Right lung (tissue), 2 donors: ENCODE measurements at regions not wholly inside any gene's neighbourhood (a gene's known extent, or its start where the extent isn't known, plus 50 kb on each side); places are given as distances from the start of the nearest gene placed in this dataset.

Experiments
- DNase-seq, 2 donors: peaks; one replicate each; pipeline ENCODE4 v3.0.0-alpha.2; 2013

- no peak for DNase-seq
Observed at GRCh38 chr18:64991102-64991501, 759.7 kb upstream of the CDH7 start.

DNA sequence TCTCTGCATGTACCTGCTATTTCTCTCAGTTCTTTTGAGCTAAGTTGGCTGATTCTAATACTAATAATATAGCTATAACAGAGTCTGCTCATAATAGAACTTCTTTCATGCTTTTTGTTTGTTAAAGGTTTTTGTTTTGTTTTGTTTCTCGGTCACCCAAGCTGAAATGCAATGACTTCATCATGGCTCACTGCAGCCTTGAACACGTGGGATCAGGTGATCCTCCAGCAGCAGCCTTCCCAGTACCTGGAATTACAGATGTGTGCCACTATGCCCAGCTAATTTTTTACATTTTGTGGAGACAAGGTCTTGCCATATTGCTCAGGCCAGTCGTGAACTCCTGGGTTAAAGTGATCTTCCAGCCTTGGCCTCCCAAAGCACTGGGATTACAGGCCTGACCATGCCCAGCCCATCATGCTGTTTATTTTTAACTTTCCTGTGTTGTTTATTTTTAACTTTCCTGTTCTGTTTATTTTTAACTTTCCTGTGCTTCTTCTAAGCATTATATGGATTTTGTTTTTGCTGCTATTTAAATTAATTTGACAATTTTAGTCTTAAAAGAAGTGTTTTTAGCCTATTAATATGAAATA, 763.8 kb upstream of the CDH7 start:
- DNase-seq: no peak

GRCh38 chr18:64983497-64984238, 767.1 kb upstream of the CDH7 start:
- DNase-seq: no peak

- no peak for DNase-seq
Observed at GRCh38 chr18:64982414-64983055, 768.3 kb upstream of the CDH7 start.

DNA sequence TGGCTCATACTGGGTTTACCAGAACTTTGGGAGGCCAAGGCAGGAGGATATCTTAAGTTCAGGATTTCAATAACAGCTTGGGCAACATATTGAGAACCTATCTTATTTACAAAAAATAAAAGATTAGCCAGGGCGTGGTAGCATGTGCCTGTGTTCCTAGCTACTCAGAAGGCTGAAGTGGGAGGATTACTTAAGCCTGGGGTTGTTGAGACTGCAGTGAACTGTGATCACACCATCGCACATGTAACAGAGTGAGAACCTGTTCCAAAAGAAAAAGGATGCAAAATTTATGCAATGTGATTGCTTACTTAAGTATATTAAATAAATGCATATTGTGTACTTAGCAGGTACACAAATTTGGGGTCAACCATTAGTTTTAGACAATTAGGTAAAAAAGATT, 768.9 kb upstream of the CDH7 start:
- no peak for DNase-seq

- no peak for DNase-seq
Observed at GRCh38 chr18:64979791-64980190, 771.0 kb upstream of the CDH7 start.

GRCh38 chr18:64974391-64975125, 776.3 kb upstream of the CDH7 start:
- no peak for DNase-seq

- no peak for DNase-seq
Observed at GRCh38 chr18:64972545-64972944, 778.3 kb upstream of the CDH7 start.

- no peak for DNase-seq
Observed at GRCh38 chr18:64966667-64967066, 784.1 kb upstream of the CDH7 start.

DNA sequence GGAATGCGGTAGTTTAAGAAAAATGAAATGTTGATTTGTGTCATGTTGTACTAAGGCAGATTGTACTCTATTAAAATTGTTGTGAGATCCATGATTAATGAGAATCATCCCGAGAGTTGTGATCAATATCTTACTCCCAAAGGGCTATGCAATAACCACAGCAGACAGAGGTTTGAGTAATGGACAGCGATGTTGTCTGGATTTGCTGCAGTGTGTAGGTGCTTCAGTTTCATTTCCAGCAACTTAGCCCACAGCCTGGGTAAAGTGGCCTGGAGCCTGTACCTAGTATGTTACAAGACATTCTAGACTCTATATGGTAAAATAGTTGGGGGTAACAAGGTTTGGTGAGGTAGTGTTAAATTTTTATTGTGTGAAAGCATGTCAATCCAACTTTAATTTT, 794.3 kb upstream of the CDH7 start:
- no peak for DNase-seq

DNA sequence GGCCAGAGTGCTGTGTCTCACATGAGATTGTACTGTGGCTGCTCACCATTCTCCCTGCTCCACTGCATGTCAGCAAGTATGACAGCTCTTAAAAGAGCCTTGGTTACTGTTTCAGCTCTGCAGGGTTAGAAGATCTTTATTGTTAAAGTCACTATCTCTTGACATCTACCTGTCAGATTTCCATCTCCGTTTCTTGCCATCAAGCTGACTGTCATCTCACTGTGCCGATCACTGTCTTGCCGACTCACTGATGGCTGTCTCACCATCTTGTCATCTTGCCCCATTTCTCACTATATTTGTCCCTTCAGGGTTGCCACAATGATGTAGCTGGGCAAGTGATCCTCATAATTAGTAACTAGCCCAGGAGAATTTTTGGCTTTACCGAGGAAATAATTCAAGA, 800.9 kb upstream of the CDH7 start:
- DNase-seq: no peak

- DNase-seq: no peak
Observed at GRCh38 chr18:64936671-64937070, 787.8 kb upstream of the LINC00305 start.

DNA sequence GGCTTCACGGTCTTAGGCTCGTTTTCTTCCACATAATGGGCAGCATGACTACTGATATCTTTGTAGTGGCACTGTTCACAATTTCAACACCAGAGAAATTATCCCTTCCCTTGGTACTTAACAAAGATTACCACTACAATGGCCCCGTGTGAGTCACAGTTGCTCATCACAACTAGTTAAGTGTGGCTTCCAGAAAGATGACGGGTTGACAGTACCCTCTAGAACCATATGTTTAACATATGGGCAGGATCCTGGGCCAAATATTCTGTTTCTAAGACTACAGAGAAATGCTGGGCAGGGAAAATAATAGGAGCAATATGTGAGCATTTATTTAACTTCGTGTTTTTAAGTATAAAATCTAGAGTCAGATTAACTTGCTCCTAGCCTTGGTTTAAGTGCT, 780.1 kb upstream of the LINC00305 start:
- no peak for DNase-seq

DNA sequence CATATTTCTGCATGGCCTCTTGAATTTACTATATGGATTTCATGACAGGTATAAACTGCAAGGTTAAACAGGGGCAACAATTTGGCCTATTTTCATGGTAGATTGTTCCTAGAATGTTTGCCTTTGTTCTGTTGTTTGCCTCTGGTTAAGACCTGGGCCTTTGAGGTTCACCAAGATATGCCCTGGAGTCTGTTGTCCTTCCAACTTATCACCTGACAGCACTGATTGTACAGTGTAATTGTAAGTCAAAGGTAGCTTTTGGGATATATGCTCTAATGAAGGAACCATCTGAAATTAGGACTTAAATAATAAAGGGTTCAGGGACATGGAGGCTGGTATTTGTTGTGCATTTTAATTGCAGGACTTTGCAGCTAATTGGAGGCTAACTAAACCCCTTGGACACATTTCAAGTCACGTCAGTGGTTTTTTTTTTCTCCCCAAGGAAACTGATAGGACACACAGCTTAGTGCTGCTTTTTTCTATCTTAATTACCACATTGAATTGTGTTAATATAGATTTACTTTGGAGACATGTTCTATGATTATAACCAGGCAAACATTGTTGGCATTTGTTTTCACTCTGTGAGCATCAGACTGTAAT, 771.2 kb upstream of the LINC00305 start:
- no peak for DNase-seq

GRCh38 chr18:64918851-64919250, 770.0 kb upstream of the LINC00305 start:
- DNase-seq: no peak

DNA sequence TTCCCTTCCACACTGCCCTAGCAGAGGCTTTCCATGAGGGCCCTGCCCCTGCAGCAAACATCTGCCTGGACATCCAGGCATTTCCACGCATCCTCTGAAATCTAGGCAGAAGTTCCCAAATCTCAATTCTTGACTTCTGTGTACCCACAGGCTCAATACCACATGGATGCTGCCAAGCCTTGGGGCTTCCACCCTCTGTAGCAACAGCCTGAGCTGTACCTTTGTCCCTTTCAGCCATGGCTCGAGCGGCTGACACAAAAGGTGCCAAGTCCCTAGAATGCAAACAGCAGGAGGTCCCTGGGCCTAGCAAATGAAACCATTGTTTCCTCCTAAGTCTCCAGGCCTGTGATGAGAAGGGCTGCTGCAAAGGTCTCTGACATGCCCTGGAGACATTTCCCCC, 744.5 kb upstream of the LINC00305 start:
- no peak for DNase-seq

DNA sequence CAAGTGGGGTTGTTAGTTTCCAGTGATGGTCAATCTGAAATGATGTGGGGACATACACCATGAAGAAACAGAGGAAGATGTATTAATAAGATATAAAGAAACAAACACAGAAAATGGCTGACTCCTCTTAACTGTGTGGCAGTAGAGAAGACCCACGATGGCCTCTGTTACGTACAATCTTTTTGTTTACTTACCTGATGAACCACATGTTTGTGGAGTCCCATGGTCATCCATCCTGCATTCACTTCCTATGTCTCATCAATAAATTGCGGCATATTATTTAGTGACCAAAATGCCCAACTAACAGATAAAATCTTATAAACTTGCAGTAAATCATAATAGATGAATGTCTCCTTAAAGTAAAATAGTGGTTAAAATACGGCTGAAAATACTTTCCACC, 740.1 kb upstream of the LINC00305 start:
- no peak for DNase-seq

- no peak for DNase-seq
Observed at GRCh38 chr18:64886995-64887394, 738.1 kb upstream of the LINC00305 start.

DNA sequence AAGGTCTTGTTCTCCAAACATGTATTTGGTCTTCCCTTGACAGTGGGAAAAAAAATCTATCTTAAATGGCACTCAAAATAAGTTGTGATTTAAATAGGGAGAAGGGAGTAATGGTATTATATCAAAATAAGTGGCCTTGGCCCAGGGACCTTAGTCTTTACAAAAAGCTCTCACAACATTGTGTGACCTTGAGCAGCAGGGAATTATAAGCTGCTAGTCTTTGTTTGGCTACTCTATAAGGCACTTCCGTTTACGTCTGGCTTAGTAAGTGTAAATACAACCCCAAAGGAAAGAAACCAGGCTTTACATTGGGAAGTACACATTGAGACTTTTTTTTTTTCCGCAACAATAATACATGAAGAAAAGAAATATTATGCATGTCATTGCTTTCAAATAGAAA, 734.0 kb upstream of the LINC00305 start:
- no peak for DNase-seq

GRCh38 chr18:64876833-64877232, 727.9 kb upstream of the LINC00305 start:
- no peak for DNase-seq

DNA sequence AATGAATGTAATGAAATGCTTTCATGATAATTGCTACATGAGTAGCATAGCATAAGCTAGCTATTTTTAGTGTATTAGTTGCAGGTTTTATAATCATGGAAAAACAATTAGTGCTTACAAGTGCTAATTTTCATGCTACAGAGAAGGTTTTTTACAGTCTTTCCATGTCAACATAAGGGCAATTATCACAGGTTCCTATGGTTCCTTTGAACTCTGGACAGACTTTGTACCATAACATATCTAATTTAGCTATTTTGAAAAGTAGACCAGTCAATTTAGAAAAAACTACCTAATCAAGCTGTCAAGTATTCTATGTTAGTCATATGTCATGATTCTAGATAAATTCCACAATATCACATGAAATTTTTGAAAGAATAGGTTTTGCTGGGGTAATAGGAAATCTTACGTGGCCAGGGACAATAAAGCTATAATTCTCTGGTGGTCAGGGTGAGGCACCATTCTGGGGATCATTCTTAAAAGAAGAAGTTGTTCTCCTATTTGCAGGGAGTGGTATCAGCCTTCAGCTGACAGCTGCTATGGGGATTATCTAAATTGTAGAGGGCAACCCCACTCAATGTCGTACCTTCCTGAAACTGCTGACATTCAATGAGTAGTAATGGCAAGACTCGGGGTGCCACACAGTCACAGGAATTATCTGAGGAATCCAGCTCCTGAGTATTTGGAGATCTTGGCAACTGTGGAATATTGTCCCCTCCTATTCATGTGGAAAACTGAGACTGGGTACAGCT, 724.0 kb upstream of the LINC00305 start:
- no peak for DNase-seq

GRCh38 chr18:64854112-64854511, 705.2 kb upstream of the LINC00305 start:
- no peak for DNase-seq
